NCI-H1694 treated with DMSO at 0.1 percent for 48 hours (cell line): ENCODE measurements at regions not wholly inside any gene's neighbourhood (a gene's known extent, or its start where the extent isn't known, plus 50 kb on each side); places are given as distances from the start of the nearest gene placed in this dataset.
"Not testable (repeated sequence)": the region's sequence is repeated elsewhere in the genome, so short reads cannot be mapped to it uniquely, and the experiment has no call there.

Experiments
- DNase-seq: peaks from one replicate; lab custom pipeline; 2025; lab: John Stamatoyannopoulos, UW

DNA sequence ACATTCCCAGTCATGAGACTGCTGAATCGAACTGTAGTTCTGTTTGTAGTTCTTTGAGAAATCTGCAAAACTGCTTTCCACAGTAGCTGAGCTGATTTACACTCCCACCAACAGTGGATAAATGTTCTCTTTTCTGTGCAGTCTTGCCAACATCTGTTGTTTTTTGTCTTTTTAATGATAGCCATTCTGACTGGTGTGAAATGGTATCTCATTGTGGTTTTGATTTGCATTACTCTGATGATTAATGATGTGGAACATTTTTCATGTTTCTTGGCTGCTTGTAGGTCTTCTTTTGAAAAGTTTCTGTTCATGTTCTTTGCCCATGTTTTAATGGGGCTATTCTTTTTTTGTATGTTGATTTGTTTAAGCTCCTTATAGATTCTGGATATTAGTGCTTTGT is 187.3 kb upstream of the TLE4 start:
- peak; percentile 7 for DNase-seq

DNA sequence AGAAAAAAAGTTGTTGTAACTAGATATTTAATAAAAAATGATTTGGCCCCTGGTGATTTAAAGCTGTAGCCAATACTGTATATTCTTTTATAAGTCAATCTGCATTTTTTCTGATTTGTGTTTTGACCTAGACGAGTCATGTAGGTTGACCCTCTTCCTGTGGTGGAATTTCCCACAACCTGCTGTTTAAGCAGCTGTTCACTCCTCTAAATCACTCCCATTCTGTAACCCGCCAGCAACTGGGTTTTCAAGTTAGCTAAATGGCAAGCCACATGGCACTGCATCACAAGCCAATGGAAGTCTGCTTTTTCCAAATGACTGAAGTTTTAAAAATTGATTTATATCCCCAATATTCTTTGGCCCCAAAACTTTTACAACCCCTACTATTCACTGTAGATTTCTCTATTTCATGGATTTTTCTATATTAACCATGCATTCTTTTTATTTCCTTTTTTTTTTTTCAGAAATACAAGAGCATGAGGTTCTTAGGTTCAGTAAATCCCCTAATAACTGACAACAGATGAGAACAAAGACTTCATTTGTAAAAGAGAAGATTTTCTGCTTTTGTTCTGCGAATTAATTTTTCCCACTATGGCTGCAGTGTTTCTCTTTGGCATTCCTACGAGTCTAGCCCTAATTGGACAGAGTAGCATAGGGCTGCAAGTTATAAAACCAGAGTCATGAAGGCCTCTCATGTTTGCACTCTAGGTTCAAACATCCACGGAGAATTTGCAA is 184.5 kb upstream of the TLE4 start:
- DNase-seq, result no peak

DNA sequence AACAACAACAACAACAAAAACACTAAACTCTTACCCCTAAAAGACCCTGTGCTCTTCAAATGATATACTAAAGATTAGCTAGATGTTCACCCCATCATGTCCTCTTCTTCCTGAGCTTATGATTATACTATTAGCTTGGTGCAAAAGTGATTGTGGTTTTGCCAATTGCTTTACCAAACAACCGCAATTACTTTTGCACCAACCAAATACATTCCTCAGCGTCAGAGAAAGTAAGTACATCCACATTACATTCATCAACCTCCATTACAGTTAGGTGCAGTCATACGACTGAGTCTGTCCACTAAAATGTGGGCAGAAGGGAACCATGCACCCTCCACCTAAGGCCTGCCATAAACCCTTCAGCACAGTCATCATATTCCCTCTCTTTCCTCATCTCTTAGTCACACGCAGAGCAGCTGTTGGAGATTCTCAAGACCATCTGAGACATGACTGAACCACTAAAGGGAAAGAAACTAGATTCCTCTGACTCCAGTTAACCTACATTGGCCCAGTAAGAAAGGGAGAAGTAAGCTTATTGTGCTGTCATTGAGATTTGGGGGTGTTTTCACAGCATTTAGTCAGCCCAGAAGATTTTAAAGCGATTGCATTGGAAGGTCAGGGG is 181.6 kb upstream of the TLE4 start:
- DNase-seq, result no peak

GRCh38 chr9:79390781-79391770 is 180.7 kb upstream of the TLE4 start:
- no peak for DNase-seq

DNA sequence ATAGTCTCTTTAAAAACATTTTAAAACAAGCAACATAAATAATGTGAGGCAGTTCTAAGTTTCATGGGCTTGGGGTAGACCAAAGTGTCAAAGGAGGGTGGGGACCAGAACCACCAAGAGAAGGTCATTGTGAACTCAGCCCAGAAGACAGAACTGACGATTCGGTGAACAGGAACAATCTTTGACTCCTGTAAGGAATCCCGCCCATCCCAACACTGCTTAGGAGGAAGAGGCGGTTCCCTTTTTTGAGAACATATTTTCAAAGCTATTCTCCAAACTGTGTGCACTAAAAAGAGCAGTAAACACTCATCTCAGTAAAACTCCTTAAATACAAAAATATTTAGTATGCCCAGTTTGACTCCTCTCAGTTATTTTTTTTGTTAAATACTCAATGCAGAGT is 176.5 kb upstream of the TLE4 start:
- DNase-seq, result no peak

- peak; percentile 75 for DNase-seq
Observed at GRCh38 chr9:79395755-79396154, 176.0 kb upstream of the TLE4 start.

GRCh38 chr9:79396168-79396567 is 175.6 kb upstream of the TLE4 start:
- DNase-seq, result no peak

GRCh38 chr9:79403495-79403894 is 168.3 kb upstream of the TLE4 start:
- DNase-seq, result no peak

- DNase-seq, result no peak
Observed at GRCh38 chr9:79408200-79408599, 163.6 kb upstream of the TLE4 start.

- no peak for DNase-seq
Observed at GRCh38 chr9:79408617-79409016, 163.1 kb upstream of the TLE4 start.

- no peak for DNase-seq
Observed at GRCh38 chr9:79409182-79409823, 162.5 kb upstream of the TLE4 start.

DNA sequence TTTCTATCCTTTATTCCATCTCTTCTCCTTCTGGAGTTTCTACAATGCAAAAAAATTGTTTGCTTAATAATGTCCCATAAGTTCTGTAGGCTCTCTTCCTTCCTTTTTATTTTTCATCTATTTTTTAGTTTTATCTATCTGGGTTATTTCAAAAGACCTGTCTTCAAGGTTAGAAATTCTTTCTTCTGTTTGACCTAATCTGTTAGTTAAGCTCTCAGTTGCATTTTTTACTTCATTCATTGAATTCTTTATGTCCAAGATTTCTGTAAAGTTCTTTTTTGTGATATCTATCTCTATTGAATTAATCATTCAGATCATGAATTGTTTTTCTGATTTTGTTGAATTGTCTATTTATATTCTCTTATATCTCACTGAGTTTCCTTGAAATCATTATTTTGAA is 145.9 kb upstream of the TLE4 start:
- no peak for DNase-seq

DNA sequence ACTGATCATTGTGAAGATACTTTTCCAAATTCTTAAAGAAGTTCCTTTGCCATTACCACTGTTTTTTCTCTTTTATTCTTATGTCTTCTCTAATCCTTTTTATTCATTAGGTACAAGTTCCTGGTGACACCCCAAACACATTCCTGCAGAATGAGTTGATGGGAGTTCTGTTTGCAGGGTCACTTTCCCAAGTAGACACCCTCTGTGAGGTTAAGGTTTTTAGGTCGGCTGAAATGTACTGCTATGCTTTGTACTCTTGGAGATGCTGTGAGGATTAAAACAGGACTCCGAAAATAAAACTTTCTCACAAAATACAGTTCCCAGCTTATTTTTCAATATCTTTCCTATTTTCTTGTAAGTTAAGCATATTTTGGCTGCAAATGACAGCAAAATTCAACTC is 143.3 kb upstream of the TLE4 start:
- DNase-seq, result no peak

DNA sequence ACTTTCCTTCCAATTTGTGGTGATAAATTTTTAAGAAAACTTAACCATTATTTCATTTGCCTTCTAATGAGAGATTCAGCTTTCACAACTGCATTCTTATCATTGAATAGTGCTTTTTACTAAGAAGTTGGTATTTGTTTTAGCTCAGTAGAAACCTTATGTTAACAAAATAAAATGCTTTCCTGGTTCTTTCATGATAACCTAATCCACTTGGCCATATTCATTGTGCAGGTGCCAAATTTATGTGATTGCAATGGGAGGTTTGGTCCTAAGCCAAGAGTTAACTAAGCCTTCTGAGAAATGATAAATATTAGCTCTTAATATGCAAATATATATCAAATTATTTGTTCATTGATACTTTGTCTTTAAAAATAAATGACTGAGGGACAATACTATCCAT is 141.1 kb upstream of the TLE4 start:
- no peak for DNase-seq

GRCh38 chr9:79431019-79431679 is 140.6 kb upstream of the TLE4 start:
- DNase-seq, result no peak

DNA sequence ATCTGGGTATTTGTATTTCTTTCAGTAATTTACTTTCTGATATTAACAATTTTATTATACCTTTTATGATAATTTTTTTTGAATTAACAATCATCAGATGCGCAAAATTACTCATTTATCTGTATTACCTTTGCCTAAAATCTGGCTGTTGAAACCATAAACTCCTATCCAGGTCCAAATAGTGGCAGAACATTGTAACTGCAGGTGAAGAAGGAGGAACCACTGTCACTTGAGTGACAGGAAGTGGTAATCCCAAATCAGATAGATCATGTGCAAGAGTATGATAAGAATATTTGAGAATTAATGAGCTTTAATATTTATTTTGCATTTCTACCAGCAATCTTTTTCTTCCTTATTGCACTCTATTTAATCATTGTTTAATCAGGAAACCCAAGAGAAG is 139.3 kb upstream of the TLE4 start:
- no peak for DNase-seq

- no peak for DNase-seq
Observed at GRCh38 chr9:79433703-79434102, 138.1 kb upstream of the TLE4 start.

DNA sequence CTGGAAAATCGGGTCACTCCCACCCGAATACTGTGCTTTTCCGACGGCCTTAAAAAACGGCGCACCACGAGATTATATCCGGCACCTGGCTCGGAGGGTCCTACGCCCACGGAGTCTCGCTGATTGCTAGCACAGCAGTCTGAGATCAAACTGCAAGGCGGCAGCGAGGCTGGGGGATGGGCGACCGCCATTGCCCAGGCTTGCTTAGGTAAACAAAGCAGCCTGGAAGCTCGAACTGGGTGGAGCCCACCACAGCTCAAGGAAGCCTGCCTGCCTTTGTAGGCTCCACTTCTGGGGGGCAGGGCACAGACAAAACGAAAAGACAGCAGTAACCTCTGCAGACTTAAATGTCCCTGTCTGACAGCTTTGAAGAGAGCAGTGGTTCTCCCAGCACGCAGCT is 132.5 kb upstream of the TLE4 start:
- not testable (repeated sequence) for DNase-seq

DNA sequence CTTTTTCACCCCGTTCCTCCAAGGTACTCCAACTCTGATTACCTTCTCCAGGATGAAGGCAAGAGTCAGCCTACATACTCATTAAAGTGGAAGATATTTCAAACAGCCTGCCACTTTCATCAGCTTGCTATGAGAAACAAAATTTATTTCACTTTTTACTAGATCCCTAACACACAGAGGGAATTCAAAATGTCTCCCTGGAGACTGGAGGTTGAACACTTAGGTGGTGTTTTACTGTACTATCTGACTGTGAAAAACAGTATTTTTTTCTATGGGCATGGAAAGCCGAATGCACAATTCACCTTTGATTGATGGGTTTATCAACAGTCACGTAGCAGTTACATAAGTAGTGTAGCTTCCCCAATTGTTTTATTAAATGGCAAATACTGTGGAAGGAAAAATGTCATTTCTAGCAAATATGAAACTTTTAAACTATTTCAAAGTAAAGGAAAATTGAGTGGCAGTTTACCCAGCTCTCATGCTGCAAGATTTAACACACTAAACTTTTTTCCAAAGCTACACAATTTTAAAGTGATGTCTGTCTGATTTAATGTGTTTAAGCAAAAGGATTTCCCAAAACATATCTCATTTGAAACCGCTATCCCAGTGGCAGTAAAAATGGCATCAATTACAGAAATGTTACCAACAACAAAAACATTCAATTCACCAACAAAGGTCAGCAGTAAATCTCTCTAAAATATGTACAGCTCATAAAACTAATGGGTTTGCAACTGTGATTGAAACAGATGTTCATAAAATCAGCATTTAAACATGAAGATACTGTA is 125.0 kb upstream of the TLE4 start:
- DNase-seq, result no peak

DNA sequence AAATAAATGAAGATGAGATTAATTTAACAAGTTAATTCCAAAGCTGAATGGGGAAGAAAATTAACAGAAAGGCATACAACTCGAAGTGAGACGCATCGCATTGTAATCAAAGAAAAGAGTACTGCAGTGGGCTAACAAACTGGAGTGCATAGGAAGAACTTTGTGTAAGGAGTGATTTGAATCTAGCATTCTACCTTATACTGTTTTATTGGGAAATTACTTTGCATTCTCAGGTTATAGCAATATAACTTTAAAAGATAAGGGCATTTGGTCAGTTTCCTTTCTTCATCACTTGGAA is 124.5 kb upstream of the TLE4 start:
- no peak for DNase-seq

DNA sequence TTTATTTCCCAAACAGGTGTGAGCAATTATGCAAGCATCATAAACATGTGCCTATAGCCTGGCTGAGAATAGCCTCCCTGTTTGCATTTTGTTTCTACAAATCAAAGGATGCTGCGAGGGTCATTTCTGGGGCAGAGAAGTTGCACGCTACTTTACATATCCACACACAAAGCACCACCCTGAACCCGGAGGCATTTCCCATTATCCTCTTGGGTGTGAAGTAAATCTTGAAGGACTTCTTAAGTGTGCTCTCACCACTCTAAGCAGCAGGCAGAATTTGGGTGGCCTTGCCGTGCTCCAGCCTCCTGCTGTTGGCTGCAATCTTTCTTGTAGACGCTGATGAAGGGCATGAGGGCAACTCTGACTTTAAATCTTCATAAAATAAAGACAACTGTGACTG is 124.0 kb upstream of the TLE4 start:
- DNase-seq, result no peak
